CD14-positive monocyte (primary cell): ENCODE measurements at regions not wholly inside any gene's neighbourhood (a gene's known extent, or its start where the extent isn't known, plus 50 kb on each side); places are given as distances from the start of the nearest gene placed in this dataset.

Experiments used
- DNase-seq, 3 donors: peaks; one replicate each; pipeline ENCODE4 v3.0.0-alpha.2; 2011 to 2022
- H2AFZ ChIP-seq: 2 replicates; pipeline ENCODE4 v1.6.0; 2012; ENCODE audit warnings: mild to moderate bottlenecking, low read depth, low read length, inconsistent platforms; ENCODE audit not compliant: insufficient read depth, poor library complexity, severe bottlenecking
- H3K27ac ChIP-seq, 2 donors: 1 replicate in 1 of 2; 2 replicates in 1 of 2; pipeline ENCODE4 v1.5.1; 2012 to 2013; ENCODE audit warnings: low read length in 2 of 2, control low read depth in 1 of 2, inconsistent platforms in 1 of 2, low read depth in 1 of 2, mild to moderate bottlenecking in 1 of 2
- H3K27me3 ChIP-seq, 2 donors: one replicate each; pipeline versions ENCODE4 v1.6.0 to v1.6.1; 2011 to 2013; ENCODE audit warnings: low read length in 2 of 2; ENCODE audit not compliant: control insufficient read depth in 2 of 2, insufficient read depth in 2 of 2
- H3K36me3 ChIP-seq, 2 donors: replicated peaks in 1 of 2; 1 replicate in 1 of 2; 2 replicates in 1 of 2; pipeline versions ENCODE4 v1.5.1 to v1.6.1; 2012 to 2013; ENCODE audit warnings: low read length in 2 of 2, control low read depth in 1 of 2, inconsistent platforms in 1 of 2, mild to moderate bottlenecking in 1 of 2; ENCODE audit not compliant: insufficient read depth in 2 of 2, control insufficient read depth in 1 of 2
- H3K4me1 ChIP-seq, 2 donors: 1 replicate in 1 of 2; 2 replicates in 1 of 2; pipeline versions ENCODE4 v1.5.1 to v1.6.1; 2012 to 2013; ENCODE audit warnings: low read length in 2 of 2, control low read depth in 1 of 2, inconsistent platforms in 1 of 2, mild to moderate bottlenecking in 1 of 2, moderate library complexity in 1 of 2; ENCODE audit not compliant: insufficient read depth in 2 of 2, control insufficient read depth in 1 of 2
- H3K4me2 ChIP-seq: replicated peaks from 2 replicates; pipeline ENCODE3; 2012; ENCODE audit warnings: low read length, moderate library complexity, mild to moderate bottlenecking; ENCODE audit not compliant: poor library complexity, severe bottlenecking; ENCODE audit errors: extremely low read depth
- H3K4me3 ChIP-seq, 3 experiments: fragments of 200-600 bp in 1 of 3; sonication (generic) in 1 of 3; replicated peaks in 1 of 3; 1 replicate in 2 of 3; 2 replicates in 1 of 3; pipeline ENCODE4 v1.5.1; 2011 to 2013; ENCODE audit warnings: low read length in 3 of 3, mild to moderate bottlenecking in 3 of 3, control low read depth in 2 of 3, low read depth in 2 of 3, inconsistent platforms in 1 of 3, moderate library complexity in 1 of 3
- H3K79me2 ChIP-seq: 2 replicates; pipeline ENCODE4 v1.6.0; 2012; ENCODE audit warnings: mild to moderate bottlenecking, control low read depth, inconsistent platforms, low read length, moderate library complexity; ENCODE audit not compliant: insufficient read depth
- H3K9ac ChIP-seq: 2 replicates; pipeline ENCODE4 v1.6.0; 2017; ENCODE audit warnings: low read length, mild to moderate bottlenecking; ENCODE audit not compliant: insufficient read depth, poor library complexity, severe bottlenecking
- H3K9me3 ChIP-seq, 2 donors: replicated peaks in 1 of 2; 1 replicate in 1 of 2; 2 replicates in 1 of 2; pipeline versions ENCODE4 v1.5.1 to v1.6.1; 2012 to 2013; ENCODE audit warnings: low read length in 2 of 2, control low read depth in 1 of 2; ENCODE audit not compliant: control insufficient read depth in 1 of 2, insufficient read depth in 1 of 2
- H4K20me1 ChIP-seq: 2 replicates; pipeline ENCODE4 v1.6.0; 2012; ENCODE audit warnings: mild to moderate bottlenecking, low read length, control low read depth, moderate library complexity; ENCODE audit not compliant: insufficient read depth
- H3K27ac Mint-ChIP-seq, 7 donors: one replicate each; pipeline ENCODE4 v1.8.0; 2020; ENCODE audit warnings: mild to moderate bottlenecking in 7 of 7, mixed read lengths in 7 of 7, moderate library complexity in 6 of 7, inconsistent platforms in 2 of 7
- H3K27me3 Mint-ChIP-seq, 3 donors: one replicate each; pipeline ENCODE4 v1.8.0; 2021 to 2022; ENCODE audit warnings: low read depth in 3 of 3, mild to moderate bottlenecking in 3 of 3, mixed read lengths in 3 of 3, moderate library complexity in 3 of 3, inconsistent platforms in 1 of 3
- H3K36me3 Mint-ChIP-seq, 2 donors: one replicate each; pipeline ENCODE4 v1.8.0; 2020; ENCODE audit warnings: mixed read lengths in 2 of 2, inconsistent platforms in 1 of 2, mild to moderate bottlenecking in 1 of 2
- H3K4me1 Mint-ChIP-seq: one replicate; pipeline ENCODE4 v1.8.0; 2020; ENCODE audit warnings: mild to moderate bottlenecking, mixed read lengths
- H3K4me3 Mint-ChIP-seq, 2 donors: one replicate each; pipeline ENCODE4 v1.8.0; 2020; ENCODE audit warnings: mild to moderate bottlenecking in 2 of 2, mixed read lengths in 2 of 2, moderate library complexity in 1 of 2
- H3K9me3 Mint-ChIP-seq, 7 donors: one replicate each; pipeline ENCODE4 v1.8.0; 2020 to 2022; ENCODE audit warnings: mixed read lengths in 7 of 7, mild to moderate bottlenecking in 6 of 7, moderate library complexity in 6 of 7, inconsistent platforms in 2 of 7
- WGBS: methylation state at CpG from one replicate; pipeline ENCODE4 v1.1.5; 2013; ENCODE audit warnings: missing lambda C conversion rate; ENCODE audit not compliant: insufficient coverage; 5-methylcytosine and 5-hydroxymethylcytosine counted together
- intact Hi-C, 2 donors: fragments of 100-400 bp; cut with micrococcal nuclease; formaldehyde crosslinking; loops; one replicate each; pipeline versions ENCODE4 v1.15.0 to v1.15.1; 2023
- TF ChIP-seq, protein P1 (sequence below): fragments of 200-600 bp; IDR thresholded peaks from one replicate; pipeline ENCODE4 v1.8.0; 2022; ENCODE audit warnings: antibody characterized with exemption, mild to moderate bottlenecking

DNA sequence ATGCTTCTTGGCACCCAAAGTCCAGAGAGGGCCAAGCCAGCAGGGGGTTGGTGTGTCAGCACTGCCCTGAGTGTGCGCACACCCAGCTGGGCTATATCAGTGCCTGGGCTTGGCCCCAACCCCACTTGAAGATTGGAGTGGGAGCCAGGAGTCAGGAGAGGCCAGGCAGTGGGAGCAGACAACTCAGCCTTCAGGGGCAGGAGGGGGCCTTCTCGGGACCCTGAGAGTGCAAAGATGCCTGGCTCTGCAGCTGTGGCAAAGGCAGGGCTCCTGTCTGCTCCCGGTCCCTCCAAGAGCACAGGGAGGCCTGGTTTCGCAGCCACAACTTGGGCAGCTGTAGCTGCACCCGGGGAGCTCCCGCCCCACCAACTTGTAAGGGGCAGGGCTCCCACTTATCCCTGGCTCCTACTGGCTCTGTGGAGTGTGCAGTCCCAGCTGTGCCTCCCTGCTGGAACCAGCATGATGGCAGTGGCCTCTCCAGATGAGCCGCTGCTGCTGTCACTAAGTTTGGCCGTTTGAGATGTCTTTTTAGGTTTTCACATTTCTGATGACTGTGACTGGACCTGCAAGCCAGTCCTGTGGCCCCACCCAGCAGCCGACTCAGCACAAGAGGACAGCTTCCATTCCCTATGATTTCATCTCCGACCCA, 148.8 kb upstream of the HS6ST1 start:
- H3K4me1 ChIP-seq = peaks cover 3 to 4% of the 10 kb centered on the region in 2 donors
- DNase-seq = no peak
- 94% methylated on average over 9 of the region's 10 CpGs for WGBS
- no peak overlapping the region for H3K9ac ChIP-seq
- no peak overlapping the region for H3K27ac ChIP-seq
- H3K36me3 ChIP-seq = no peaks in the 10 kb centered on the region
- Mint-ChIP-seq H3K36me3 (peaks cover 2 to 21% of the 10 kb centered on the region in 2 donors), H3K27ac (no peak overlapping the region), H3K9me3 (peaks cover 30 to 58% (median 51%) of the 10 kb centered on the region in 7 donors), H3K27me3 (peaks cover 0 to 2% (median 2%) of the 10 kb centered on the region in 3 donors), H3K4me1 (peaks cover 4% of the 10 kb centered on the region), H3K4me3 (no peak overlapping the region)
- no peak overlapping the region for H3K4me3 ChIP-seq
- no peaks in the 10 kb centered on the region for H3K27me3 ChIP-seq
- no peak overlapping the region for H2AFZ ChIP-seq
- TF ChIP-seq, protein P1, sequence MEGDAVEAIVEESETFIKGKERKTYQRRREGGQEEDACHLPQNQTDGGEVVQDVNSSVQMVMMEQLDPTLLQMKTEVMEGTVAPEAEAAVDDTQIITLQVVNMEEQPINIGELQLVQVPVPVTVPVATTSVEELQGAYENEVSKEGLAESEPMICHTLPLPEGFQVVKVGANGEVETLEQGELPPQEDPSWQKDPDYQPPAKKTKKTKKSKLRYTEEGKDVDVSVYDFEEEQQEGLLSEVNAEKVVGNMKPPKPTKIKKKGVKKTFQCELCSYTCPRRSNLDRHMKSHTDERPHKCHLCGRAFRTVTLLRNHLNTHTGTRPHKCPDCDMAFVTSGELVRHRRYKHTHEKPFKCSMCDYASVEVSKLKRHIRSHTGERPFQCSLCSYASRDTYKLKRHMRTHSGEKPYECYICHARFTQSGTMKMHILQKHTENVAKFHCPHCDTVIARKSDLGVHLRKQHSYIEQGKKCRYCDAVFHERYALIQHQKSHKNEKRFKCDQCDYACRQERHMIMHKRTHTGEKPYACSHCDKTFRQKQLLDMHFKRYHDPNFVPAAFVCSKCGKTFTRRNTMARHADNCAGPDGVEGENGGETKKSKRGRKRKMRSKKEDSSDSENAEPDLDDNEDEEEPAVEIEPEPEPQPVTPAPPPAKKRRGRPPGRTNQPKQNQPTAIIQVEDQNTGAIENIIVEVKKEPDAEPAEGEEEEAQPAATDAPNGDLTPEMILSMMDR = no peak
- no peak overlapping the region for H3K4me2 ChIP-seq
- no peaks in the 10 kb centered on the region for H4K20me1 ChIP-seq
- intact Hi-C loops = no loop called here
- H3K79me2 ChIP-seq = no peaks in the 10 kb centered on the region
- H3K9me3 ChIP-seq = peaks cover 51 to 61% of the 10 kb centered on the region in 2 donors

DNA sequence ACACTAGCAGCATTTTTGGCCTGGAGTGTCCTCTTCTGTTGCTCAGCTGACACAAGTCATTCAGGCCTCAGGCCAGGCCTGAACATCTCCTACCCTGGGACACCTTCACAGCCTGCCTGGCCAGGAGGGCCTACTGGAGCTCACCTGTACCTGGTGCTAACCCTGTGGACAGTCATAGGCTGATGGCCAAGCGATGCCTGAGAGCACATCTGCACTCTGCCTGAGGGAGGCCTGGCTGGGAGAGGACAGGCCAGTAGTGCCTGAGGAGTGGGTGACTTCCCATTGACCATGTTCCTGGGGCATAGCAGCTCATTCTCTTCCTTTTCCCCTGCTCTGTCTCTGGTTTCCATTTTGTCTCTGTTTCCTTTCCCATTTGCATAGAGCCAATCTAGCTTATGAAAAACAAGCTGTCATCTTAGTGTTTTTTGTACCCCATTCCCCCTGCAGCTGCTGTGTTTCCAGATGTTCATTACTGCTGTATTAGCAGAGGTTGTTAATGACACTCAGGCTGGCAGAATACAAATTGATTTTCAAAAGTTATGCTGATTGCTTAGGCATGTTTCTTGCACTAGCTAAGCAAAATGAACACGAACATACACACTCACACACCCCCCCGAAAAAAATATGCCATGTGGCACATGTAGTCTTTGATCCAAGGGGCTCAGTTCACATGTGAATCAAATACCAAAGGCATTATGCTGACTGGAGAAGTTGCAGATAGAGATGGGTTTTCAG, 149.7 kb upstream of the HS6ST1 start:
- Mint-ChIP-seq H3K36me3 (peaks cover 2 to 21% of the 10 kb centered on the region in 2 donors), H3K4me1 (peaks cover 11% of the 10 kb centered on the region), H3K4me3 (no peak overlapping the region), H3K27ac (no peak overlapping the region), H3K27me3 (peaks cover 0 to 5% (median 4%) of the 10 kb centered on the region in 3 donors), H3K9me3 (peaks cover 30 to 58% (median 53%) of the 10 kb centered on the region in 7 donors)
- Histone ChIP-seq H3K79me2 (no peaks in the 10 kb centered on the region), H3K4me2 (no peak overlapping the region), H2AFZ (no peak overlapping the region), H3K9ac (no peak overlapping the region), H3K4me1 (peaks cover 8 to 11% of the 10 kb centered on the region in 2 donors), H3K36me3 (no peaks in the 10 kb centered on the region), H4K20me1 (no peaks in the 10 kb centered on the region), H3K9me3 (peaks cover 51 to 61% of the 10 kb centered on the region in 2 donors), H3K27me3 (no peaks in the 10 kb centered on the region), H3K27ac (no peak overlapping the region), H3K4me3 (no peak overlapping the region)
- intact Hi-C loops = no loop called here
- 100% methylated on average over 1 of the region's 3 CpGs for WGBS
- no peak for DNase-seq
- TF ChIP-seq, protein P1 = no peak
